ENCODE measurements at regions not wholly inside any gene's neighbourhood (a gene's known extent, or its start where the extent isn't known, plus 50 kb on each side); places are given as distances from the start of the nearest gene placed in this dataset.

GRCh38 chr1:106787520-106787919, 269.0 kb upstream of the PRMT6 start:
- TF ChIP-seq CTCF (IDR thresholded peaks at IDR 0.05 in 8 of 11, conservative IDR thresholded peaks at IDR 0.05 in 3 of 11) = no peak
- TF ChIP-seq POLR2A (IDR thresholded peaks at IDR 0.05) = no peak
- TF ChIP-seq POLR2AphosphoS5 (IDR thresholded peaks at IDR 0.05) = no peak
